Ascending aorta (tissue), 2 donors: ENCODE measurements at regions not wholly inside any gene's neighbourhood (a gene's known extent, or its start where the extent isn't known, plus 50 kb on each side); places are given as distances from the start of the nearest gene placed in this dataset.

ENCODE experiments used
- DNase-seq, 2 donors: peaks; one replicate each; pipeline ENCODE4 v3.0.0-alpha.2; 2019; ENCODE audit warnings: low spot score in 2 of 2
- H3K27ac ChIP-seq, 2 donors: fragments of 200-600 bp; sonication (generic); one replicate each; pipeline ENCODE4 v1.5.1; 2016 to 2017; ENCODE audit warnings: mild to moderate bottlenecking in 1 of 2
- H3K27me3 ChIP-seq: fragments of 200-600 bp; sonication (generic); one replicate; pipeline ENCODE4 v1.5.1; 2017
- H3K36me3 ChIP-seq, 2 donors: fragments of 200-600 bp; sonication (generic); one replicate each; pipeline ENCODE4 v1.5.1; 2016
- H3K4me1 ChIP-seq, 2 donors: fragments of 200-600 bp; sonication (generic); one replicate each; pipeline ENCODE4 v1.5.1; 2016 to 2017; ENCODE audit warnings: mild to moderate bottlenecking in 1 of 2
- H3K4me3 ChIP-seq, 2 donors: fragments of 200-600 bp; sonication (generic); one replicate each; pipeline ENCODE4 v1.5.1; 2016 to 2017; ENCODE audit warnings: mild to moderate bottlenecking in 1 of 2
- H3K9me3 ChIP-seq, 2 donors: fragments of 200-600 bp; sonication (generic); one replicate each; pipeline ENCODE4 v1.5.1; 2016
- CTCF ChIP-seq, 3 experiments: fragments of 200-600 bp in 2 of 3; fragments of 450-650 bp in 1 of 3; sonication (generic) in 2 of 3; IDR thresholded peaks; one replicate each; pipeline ENCODE4 v1.5.1; 2016 to 2019; ENCODE audit warnings: antibody characterized with exemption in 3 of 3, mild to moderate bottlenecking in 1 of 3, moderate library complexity in 1 of 3
- intact Hi-C: fragments of 100-400 bp; cut with DNase I; formaldehyde crosslinking; loops from one replicate; pipeline ENCODE4 v1.15.1; 2023

GRCh38 chr4:71677568-71677967 lies 106.3 kb downstream of the GC start:
- Histone ChIP-seq H3K9me3 (no peaks in the 10 kb centered on the region), H3K4me1 (peaks cover 0 to 2% of the 10 kb centered on the region in 2 donors), H3K27me3 (no peaks in the 10 kb centered on the region), H3K36me3 (no peaks in the 10 kb centered on the region), H3K27ac (no peak overlapping the region), H3K4me3 (no peak overlapping the region)
- DNase-seq = no peak
- TF ChIP-seq CTCF (IDR thresholded peaks at IDR 0.05) = no peak
- intact Hi-C loops = no loop called here

- H3K27ac ChIP-seq = no peak overlapping the region
- H3K9me3 ChIP-seq = no peaks in the 10 kb centered on the region
- intact Hi-C loops = no loop called here
- no peaks in the 10 kb centered on the region for H3K27me3 ChIP-seq
- no peak for DNase-seq
- TF ChIP-seq CTCF (IDR thresholded peaks at IDR 0.05) = no peak
- no peaks in the 10 kb centered on the region for H3K36me3 ChIP-seq
- H3K4me3 ChIP-seq = no peak overlapping the region
- H3K4me1 ChIP-seq = no peaks in the 10 kb centered on the region
Observed at GRCh38 chr4:71669291-71669690, 114.6 kb downstream of the GC start.

GRCh38 chr4:71665358-71665757 lies 118.5 kb downstream of the GC start:
- Histone ChIP-seq H3K36me3 (no peaks in the 10 kb centered on the region), H3K27me3 (no peaks in the 10 kb centered on the region), H3K4me3 (no peak overlapping the region), H3K4me1 (no peaks in the 10 kb centered on the region), H3K27ac (no peak overlapping the region), H3K9me3 (no peaks in the 10 kb centered on the region)
- TF ChIP-seq CTCF (IDR thresholded peaks at IDR 0.05) = no peak
- intact Hi-C loops = no loop called here
- no peak for DNase-seq

GRCh38 chr4:71664366-71664765 lies 119.5 kb downstream of the GC start:
- no peak overlapping the region for H3K27ac ChIP-seq
- no peaks in the 10 kb centered on the region for H3K27me3 ChIP-seq
- no peak overlapping the region for H3K4me3 ChIP-seq
- no peaks in the 10 kb centered on the region for H3K36me3 ChIP-seq
- no peaks in the 10 kb centered on the region for H3K4me1 ChIP-seq
- H3K9me3 ChIP-seq = no peaks in the 10 kb centered on the region
- no peak for DNase-seq
- intact Hi-C loops = no loop called here
- no peak for TF ChIP-seq CTCF (IDR thresholded peaks at IDR 0.05)

- Histone ChIP-seq H3K9me3 (no peaks in the 10 kb centered on the region), H3K27ac (no peak overlapping the region), H3K4me1 (no peaks in the 10 kb centered on the region), H3K4me3 (no peak overlapping the region), H3K36me3 (no peaks in the 10 kb centered on the region), H3K27me3 (no peaks in the 10 kb centered on the region)
- DNase-seq = no peak
- intact Hi-C loops = no loop called here
- TF ChIP-seq CTCF (IDR thresholded peaks at IDR 0.05) = no peak
Observed at GRCh38 chr4:71663780-71664179, 120.1 kb downstream of the GC start.

- Histone ChIP-seq H3K4me1 (no peaks in the 10 kb centered on the region), H3K9me3 (no peaks in the 10 kb centered on the region), H3K27ac (no peak overlapping the region), H3K4me3 (no peak overlapping the region), H3K27me3 (no peaks in the 10 kb centered on the region), H3K36me3 (no peaks in the 10 kb centered on the region)
- intact Hi-C loops = no loop called here
- DNase-seq = no peak
- no peak for TF ChIP-seq CTCF (IDR thresholded peaks at IDR 0.05)
Observed at GRCh38 chr4:71659979-71660378, 123.9 kb downstream of the GC start.
